Stimulated activated CD8-positive, alpha-beta memory T cell treated with anti-CD3 and anti-CD28 coated beads, Interleukin-4, amount 100 ng/mL, for 48 hours (primary cell): ENCODE measurements at regions not wholly inside any gene's neighbourhood (a gene's known extent, or its start where the extent isn't known, plus 50 kb on each side); places are given as distances from the start of the nearest gene placed in this dataset.
"Not testable (repeated sequence)": the region's sequence is repeated elsewhere in the genome, so short reads cannot be mapped to it uniquely, and the experiment has no call there.

Experiments used
- DNase-seq: peaks from one replicate; pipeline ENCODE4 v3.0.0-alpha.2; 2020

DNA sequence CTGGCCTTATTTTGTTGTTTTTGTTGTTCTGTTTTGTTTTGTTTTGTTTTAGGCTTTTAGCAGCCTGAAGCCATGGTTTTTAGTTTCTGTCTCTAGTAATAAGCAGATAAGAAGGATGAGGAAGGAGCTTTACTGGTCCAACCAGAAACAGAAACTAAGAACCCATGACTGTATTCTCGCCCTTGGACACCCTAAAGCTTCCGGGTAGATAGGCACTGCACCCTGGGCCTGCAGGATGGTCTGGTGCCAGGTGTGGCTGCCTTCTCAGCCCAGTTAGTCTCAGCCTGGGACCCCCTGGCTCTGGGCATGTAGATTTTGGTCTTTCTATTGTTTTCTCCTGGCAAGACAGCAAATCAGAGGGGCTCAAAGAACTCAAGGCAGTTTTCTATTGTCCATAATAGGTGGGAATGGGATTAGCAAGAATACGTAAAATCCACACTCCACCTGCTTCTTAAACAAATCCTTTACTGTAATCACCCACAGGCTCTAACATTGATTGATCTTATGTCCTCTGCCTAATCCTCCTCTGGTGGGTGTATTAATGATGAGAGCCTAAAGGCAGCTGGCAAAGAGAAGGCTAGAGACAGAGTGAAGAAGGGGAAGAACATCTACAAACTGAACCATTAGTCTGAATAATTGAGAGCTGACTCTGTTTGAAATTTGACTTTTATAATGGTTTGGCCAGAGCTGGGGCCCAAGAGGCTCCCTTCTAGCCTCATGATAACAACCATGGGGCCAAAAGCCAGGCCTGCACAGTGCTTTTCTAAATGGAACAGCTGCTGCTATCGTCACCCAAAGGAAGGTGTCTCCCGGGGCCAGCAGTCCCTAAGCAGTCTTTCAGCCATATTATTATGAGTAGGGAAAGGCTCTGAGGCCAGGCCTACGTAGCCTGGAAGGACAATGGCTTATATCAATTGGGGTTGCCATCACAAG lies 106.8 kb upstream of the ATP1A1 start:
- no peak for DNase-seq

GRCh38 chr1:116266864-116267212 lies 106.2 kb upstream of the ATP1A1 start:
- DNase-seq, result no peak

DNA sequence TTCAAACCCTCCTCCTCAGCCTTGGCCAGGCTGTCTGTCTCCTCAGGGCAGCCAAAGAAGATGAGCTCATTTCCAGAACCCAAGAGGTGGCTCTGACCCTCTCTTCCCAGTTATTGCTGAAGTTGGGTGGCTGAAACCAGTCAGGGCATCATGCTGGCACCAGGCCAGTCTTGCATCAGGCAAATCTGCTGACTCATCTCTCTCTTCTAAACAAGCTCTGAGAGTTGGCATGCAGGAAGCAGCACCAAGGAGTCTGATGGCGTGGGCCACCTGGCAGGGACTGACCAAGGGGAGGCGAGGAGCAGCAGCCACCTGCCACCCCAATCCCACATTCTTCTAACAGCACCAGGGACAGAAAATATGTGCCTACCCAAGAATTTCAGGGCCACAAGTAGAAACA lies 104.8 kb upstream of the ATP1A1 start:
- DNase-seq, result no peak

DNA sequence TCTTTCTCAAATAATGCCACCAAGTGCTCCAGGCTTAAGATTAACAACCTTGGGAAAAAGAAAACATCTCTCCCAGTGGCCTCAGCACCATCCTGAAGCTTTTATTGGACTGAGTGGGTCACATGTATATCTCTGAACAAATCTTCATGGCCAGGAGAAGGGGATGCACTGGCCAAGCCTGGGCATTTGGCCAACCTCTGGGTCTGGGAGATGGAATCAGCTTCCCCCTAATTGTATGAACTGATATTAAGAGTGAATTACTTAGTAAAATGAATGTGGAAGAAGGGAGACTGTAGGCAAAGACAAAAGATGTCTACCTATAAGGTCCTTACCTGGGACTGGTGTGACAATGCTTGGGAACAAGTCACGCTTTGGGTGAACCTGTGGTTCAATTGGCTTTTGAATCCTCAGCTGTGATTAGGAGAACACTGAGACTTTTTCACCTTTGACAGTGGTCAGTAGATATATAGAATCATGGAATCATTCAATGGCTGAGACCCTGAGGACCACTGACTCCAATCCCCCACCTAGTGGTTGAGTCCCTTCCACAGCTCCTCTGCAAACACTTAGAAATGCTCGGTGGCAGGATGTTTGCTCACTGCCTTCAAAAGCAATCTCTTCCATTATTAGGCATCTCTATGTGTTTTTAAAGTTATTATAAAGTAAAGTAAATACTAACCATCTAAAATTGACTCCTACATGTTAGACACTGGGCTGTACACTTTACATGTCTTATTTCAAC lies 102.6 kb upstream of the ATP1A1 start:
- no peak for DNase-seq

GRCh38 chr1:116273042-116273783 lies 99.8 kb upstream of the ATP1A1 start:
- no peak for DNase-seq

DNA sequence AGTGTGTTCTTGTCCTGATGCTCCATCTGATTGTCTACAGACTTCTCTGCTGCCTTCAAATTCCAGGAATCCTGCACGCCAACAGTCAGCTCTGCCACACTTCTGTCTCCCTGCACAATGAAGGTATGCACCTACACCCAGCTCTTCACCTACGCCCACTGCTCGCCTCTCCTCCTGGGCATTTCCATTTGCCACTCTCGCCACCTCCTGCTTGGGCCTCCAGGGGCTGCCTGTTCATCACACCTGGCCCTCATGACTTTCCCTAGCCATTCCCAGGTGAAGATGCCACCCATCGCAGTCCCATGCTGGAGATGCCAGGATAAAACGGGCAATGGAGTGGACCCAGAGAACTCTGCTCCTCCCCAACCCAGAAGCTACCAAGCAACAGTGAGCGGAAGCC lies 96.5 kb upstream of the ATP1A1 start:
- DNase-seq, result no peak

DNA sequence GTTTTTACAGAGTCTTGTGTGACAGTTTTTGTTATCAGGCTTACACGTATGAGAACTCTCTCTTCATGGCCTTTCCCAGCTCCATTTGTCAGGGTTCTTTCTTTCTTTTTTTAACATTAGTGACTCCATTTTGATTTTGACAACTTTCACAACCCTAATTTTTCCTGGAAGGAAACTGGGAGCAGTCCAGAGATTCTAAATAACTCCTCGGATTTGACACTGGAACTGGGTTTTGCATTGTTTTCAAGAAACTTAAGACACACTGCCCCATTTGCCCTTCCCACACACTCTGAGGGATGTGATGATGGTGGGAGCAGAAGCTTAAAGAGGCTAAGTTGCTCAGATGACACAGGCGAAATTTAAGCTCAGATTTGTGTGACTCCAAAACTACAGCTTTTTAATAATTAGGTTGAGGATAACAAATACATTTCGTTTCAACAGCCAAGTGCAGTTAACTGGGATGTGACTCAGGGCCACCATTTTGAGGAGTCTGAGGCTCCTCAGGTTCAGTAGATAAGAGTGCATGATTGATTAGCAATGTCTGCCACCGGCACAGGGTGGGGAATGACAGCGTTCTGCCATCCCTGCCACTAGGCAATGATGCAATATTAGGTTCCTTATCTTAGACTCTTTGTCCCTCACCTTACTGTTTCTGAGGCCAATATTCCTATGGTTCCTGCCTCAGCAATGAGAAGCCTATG lies 95.1 kb upstream of the ATP1A1 start:
- no peak for DNase-seq

DNA sequence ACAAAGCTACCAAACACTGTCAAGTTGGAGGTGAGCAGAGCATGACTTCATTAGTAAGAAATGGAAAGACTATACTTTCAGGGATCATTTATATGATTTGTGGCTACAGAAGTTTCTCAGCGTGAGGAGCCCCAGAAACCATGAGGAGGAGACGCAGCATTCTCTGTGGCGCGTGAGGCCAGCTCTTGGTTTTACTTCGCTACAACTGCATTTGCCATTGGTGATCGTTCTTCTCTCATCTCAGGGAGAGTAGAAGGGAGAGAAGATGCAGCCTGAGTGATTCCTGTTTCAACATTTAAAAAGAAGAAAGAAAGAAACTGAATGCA lies 94.5 kb upstream of the ATP1A1 start:
- no peak for DNase-seq

DNA sequence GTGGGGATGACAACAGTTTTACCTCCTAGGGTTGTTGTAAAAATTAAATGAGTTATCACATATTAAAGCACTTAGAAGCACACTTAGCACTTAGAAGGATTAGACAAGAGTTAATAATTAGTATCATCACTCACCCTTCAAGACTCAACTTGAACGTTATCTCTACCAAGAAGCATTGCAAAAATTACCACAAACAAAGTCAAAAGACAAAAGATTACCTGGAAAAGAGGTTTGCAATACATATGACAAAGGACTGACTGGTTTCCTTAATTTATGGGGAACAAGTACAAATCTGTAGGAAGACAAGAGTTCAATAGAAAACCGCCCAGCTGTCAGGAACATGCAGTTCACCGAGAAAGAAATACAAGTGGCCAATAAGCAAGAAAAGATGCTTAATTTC lies 93.3 kb upstream of the ATP1A1 start:
- no peak for DNase-seq

GRCh38 chr1:116284819-116285390 lies 88.1 kb upstream of the ATP1A1 start:
- no peak for DNase-seq

DNA sequence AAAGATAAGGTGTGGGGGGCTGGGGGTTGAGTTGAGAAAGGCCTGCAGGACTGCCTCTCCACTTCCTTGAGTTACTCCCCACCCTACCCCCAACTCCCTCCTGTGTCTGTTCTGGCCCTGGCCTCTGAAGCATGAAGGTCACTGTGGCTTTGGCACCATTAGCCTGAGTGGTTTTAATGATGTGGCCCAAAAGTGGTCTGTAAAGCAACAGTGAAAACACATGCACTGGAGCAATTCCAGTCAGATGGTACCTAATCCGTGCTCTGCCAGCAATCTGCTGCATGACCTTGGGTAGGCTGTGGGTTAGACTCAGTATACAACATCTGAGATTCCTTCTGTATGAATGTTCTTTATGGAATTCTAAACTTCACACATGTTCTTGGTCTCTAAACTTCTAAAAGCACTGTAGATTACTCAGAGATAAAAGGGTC lies 86.5 kb upstream of the ATP1A1 start:
- no peak for DNase-seq

DNA sequence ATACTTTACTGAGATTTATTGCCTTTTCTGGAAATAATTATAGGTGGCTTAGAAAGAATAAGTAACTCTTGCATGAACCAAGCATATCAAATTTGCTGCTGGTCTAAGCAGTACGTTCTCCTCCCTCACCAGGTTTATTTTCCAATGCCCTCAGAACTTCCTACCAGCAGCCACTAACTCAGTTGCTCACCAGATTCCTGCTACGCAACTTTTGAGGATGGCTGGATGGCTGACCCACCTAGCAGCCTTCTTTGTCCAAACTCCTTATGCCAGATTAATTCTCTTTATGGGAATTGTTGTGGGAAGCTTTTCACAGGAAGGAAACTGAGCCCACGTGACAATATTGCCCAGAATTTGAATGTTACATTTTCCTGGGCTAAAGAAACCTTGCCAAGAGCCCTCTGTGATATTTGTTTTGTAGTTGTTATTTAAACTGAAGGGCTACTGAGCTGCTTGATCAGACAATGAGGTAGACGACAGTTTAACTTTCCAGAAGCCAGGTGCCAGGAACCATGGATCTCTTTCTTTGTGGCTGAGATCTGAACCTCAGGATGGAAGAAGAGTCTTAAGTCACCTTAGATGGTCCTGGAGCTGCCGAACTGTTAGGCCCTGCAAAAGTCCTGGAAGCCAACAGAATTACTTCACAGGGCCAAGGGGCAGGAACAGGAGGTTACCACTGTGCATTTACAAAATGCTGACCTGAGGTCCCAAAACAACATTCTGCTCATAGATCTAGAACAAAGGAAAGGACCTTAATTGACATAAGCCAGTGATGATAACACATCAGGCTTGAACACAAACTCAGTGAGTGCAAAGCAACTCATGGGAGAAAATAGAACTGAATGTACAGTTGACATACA lies 85.5 kb upstream of the ATP1A1 start:
- DNase-seq, result no peak

GRCh38 chr1:116288201-116288598 lies 84.8 kb upstream of the ATP1A1 start:
- no peak for DNase-seq

DNA sequence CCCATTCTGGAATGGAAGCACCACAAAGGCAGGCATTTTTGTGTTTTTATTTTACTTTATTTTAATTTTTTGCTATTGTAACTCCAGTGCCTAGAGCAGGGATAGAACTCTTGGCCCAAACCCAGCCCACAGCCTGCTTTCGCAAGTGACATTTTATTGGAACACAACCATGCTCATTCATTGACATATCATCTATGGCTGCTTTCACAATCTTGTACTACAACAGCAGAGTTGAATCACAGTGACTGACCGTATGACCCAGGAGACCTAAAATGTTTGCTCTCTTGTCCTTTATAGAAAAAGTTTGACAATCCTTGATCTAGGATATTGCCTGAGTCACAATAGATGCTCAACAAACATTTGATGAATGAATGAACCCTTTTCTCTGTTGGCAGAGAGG lies 83.9 kb upstream of the ATP1A1 start:
- DNase-seq, result no peak

GRCh38 chr1:116290085-116290705 lies 82.8 kb upstream of the ATP1A1 start:
- no peak for DNase-seq

DNA sequence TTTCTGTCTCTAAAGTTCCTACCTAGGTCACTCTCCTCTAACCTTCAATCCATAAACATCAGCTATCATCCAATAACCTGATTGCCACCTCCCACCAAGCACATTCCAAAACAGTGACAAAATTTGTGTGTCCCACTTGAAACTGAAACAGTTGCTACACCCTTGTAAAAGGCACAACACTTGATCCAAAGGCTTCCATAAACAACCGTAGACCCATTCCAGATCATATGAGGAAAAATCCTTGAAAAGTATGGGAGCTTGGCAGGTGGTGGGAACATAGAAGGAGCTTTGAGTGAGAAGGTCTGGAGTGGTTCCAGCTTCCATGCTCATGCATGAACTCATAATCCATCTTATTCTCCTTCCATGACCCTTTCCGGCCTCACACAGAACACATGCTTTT lies 82.0 kb upstream of the ATP1A1 start:
- no peak for DNase-seq

GRCh38 chr1:116292929-116293725 lies 79.9 kb upstream of the ATP1A1 start:
- DNase-seq, result no peak

GRCh38 chr1:116297495-116298212 lies 75.4 kb upstream of the ATP1A1 start:
- DNase-seq, result no peak

DNA sequence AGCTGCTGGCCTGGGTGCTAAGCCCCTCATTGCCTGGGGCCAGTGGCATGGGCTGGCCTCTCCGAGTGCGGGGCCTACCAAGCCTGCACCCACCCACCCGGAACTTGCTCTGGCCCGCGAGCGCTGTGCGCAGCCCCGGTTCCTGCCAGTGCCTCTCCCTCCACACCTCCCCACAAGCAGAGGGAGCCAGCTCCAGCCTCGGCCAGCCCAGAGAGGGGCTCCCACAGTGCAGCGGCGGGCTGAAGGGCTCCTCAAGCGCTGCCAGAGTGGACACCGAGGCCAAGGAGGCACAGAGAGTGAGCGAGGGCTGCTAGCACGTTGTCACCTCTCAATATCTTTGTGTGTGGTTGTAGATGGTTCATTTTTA lies 74.8 kb upstream of the ATP1A1 start:
- DNase-seq, result not testable (repeated sequence)

DNA sequence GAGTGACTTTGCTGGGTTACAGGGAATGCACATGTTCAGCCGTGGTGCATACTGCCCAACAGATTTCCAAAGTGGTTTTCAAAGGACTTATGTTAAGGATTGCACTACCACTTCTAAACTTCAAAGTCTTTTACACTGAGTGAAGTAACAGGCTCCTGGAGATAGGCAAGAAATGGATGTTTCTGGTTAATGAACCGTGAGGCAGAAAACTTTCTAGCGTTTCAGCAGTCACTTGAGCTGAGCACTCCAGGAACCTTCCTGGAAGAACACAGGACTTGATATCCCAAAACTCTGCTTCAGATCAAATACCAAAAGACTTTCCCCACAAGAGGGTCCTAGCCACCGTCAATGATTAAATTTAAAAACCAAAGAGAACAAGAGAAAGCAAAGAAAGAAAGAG lies 74.3 kb upstream of the ATP1A1 start:
- DNase-seq, result no peak
